ENCODE measurements at regions not wholly inside any gene's neighbourhood (a gene's known extent, or its start where the extent isn't known, plus 50 kb on each side); places are given as distances from the start of the nearest gene placed in this dataset.

- TF ChIP-seq, protein P1, sequence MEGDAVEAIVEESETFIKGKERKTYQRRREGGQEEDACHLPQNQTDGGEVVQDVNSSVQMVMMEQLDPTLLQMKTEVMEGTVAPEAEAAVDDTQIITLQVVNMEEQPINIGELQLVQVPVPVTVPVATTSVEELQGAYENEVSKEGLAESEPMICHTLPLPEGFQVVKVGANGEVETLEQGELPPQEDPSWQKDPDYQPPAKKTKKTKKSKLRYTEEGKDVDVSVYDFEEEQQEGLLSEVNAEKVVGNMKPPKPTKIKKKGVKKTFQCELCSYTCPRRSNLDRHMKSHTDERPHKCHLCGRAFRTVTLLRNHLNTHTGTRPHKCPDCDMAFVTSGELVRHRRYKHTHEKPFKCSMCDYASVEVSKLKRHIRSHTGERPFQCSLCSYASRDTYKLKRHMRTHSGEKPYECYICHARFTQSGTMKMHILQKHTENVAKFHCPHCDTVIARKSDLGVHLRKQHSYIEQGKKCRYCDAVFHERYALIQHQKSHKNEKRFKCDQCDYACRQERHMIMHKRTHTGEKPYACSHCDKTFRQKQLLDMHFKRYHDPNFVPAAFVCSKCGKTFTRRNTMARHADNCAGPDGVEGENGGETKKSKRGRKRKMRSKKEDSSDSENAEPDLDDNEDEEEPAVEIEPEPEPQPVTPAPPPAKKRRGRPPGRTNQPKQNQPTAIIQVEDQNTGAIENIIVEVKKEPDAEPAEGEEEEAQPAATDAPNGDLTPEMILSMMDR (IDR thresholded peaks at IDR 0.05) = no peak
- no peak for TF ChIP-seq POLR2A (IDR thresholded peaks at IDR 0.05)
These were observed 431.2 kb upstream of the GYPC start for GRCh38 chr2:126224776-126225175.

Measured in right lobe of liver (tissue), 4 donors.